K562 (cell line): ENCODE measurements at regions not wholly inside any gene's neighbourhood (a gene's known extent, or its start where the extent isn't known, plus 50 kb on each side); places are given as distances from the start of the nearest gene placed in this dataset.

Experiments used
- ATAC-seq: fragments of 200-7000 bp; cut with Tn5 transposase; 3 replicates; pipeline ENCODE4 v1.9.1; 2020; ENCODE audit warnings: moderate library complexity
- BruUV-seq: library from RNA; stranded (reverse); fragments of 400-500 nt; replicated peaks from 2 replicates; lab custom pipeline; 2021; lab: Mats Ljungman, UMichigan
- CTCF ChIA-PET: fragments of 300-600 bp; formaldehyde crosslinking; extraction: SDS; loops from one replicate; lab custom pipeline; 2021; ENCODE audit warnings: low intra/inter-chr PET ratio; lab: Yijun Ruan, JAX
- POLR2A ChIA-PET: fragments of 300-600, 350-650 bp; sonication (Branson Sonifier 250); formaldehyde crosslinking; extraction: SDS; loops from one replicate; lab custom pipeline; 2021; ENCODE audit warnings: antibody characterized with exemption, inconsistent platforms; lab: Yijun Ruan, JAX
- DNase-seq, 4 experiments: peaks; one replicate each; pipeline versions ENCODE4 v3.0.0 to v3.0.0-alpha.2; 2011 to 2018; ENCODE audit warnings: low spot score in 3 of 4, mixed read lengths in 3 of 4; ENCODE audit errors: extremely low read depth in 1 of 4
- FAIRE-seq: peaks from 2 replicates; lab custom pipeline; 2011; peaks lifted over from hg19 to GRCh38; lab: Jason Lieb, UNC
- H2AFZ ChIP-seq: 2 replicates; pipeline ENCODE4 v1.6.0; 2011; ENCODE audit warnings: low read depth, low read length, control low read depth, inconsistent platforms
- H3K27ac ChIP-seq: fragments of 200-600 bp; 3 replicates; pipeline ENCODE4 v1.8.0; 2011; ENCODE audit warnings: low read depth, mild to moderate bottlenecking, control low read depth, inconsistent platforms, low read length, moderate library complexity, mixed read lengths; ENCODE audit errors: extremely low read depth
- H3K27me3 ChIP-seq, 2 experiments: fragments of 300-600 bp in 1 of 2; 2 replicates in 1 of 2; 3 replicates in 1 of 2; pipeline versions ENCODE4 v1.6.0 to v1.8.0; 2011; ENCODE audit warnings: inconsistent platforms in 2 of 2, low read length in 2 of 2, mild to moderate bottlenecking in 1 of 2, mixed read lengths in 1 of 2, moderate library complexity in 1 of 2; ENCODE audit not compliant: control insufficient read depth in 2 of 2, insufficient read depth in 2 of 2
- H3K36me3 ChIP-seq: fragments of 300-600 bp; 3 replicates; pipeline ENCODE4 v1.8.0; 2011; ENCODE audit warnings: mild to moderate bottlenecking, low read length, inconsistent platforms; ENCODE audit not compliant: control insufficient read depth, insufficient read depth
- H3K4me1 ChIP-seq, 2 experiments: fragments of 200-600 bp in 1 of 2; replicated peaks in 1 of 2; 2 replicates in 1 of 2; 3 replicates in 1 of 2; pipeline versions ENCODE4 v1.5.1 to v1.8.0; 2011; ENCODE audit warnings: inconsistent platforms in 2 of 2, low read length in 2 of 2, mild to moderate bottlenecking in 1 of 2, mixed read lengths in 1 of 2, moderate library complexity in 1 of 2; ENCODE audit not compliant: control insufficient read depth in 2 of 2, insufficient read depth in 2 of 2
- H3K4me2 ChIP-seq: 2 replicates; pipeline ENCODE4 v1.6.1; 2011; ENCODE audit warnings: low read length, control low read depth, inconsistent platforms, mixed read lengths; ENCODE audit not compliant: insufficient read depth
- H3K4me3 ChIP-seq: fragments of 200-600 bp; sonication (generic), shearing (Covaris generic); 2 replicates; pipeline ENCODE4 v1.5.1; 2016; ENCODE audit warnings: control low read depth, inconsistent platforms
- H3K79me2 ChIP-seq: fragments of 200-600 bp; 3 replicates; pipeline ENCODE4 v1.8.0; 2011; ENCODE audit warnings: low read length, inconsistent platforms; ENCODE audit not compliant: control insufficient read depth, insufficient read depth
- H3K9ac ChIP-seq, 2 experiments: 2 replicates each; pipeline versions ENCODE4 v1.6.0 to v1.6.1; 2011; ENCODE audit warnings: low read depth in 2 of 2, low read length in 2 of 2, control low read depth in 1 of 2, inconsistent platforms in 1 of 2, mild to moderate bottlenecking in 1 of 2, mixed read lengths in 1 of 2; ENCODE audit not compliant: insufficient read depth in 1 of 2
- H3K9me1 ChIP-seq: one replicate; pipeline ENCODE4 v1.6.0; 2011; ENCODE audit warnings: inconsistent platforms, mild to moderate bottlenecking, low read length, moderate library complexity; ENCODE audit not compliant: control insufficient read depth, insufficient read depth
- H3K9me3 ChIP-seq: replicated peaks from 2 replicates; pipeline ENCODE4 v1.5.1; 2011; ENCODE audit warnings: low read depth, low read length, inconsistent platforms; ENCODE audit not compliant: control insufficient read depth, insufficient read depth
- H4K20me1 ChIP-seq: replicated peaks from 2 replicates; pipeline ENCODE4 v1.6.1; 2011; ENCODE audit warnings: low read length, inconsistent platforms, mixed read lengths; ENCODE audit not compliant: control insufficient read depth, insufficient read depth
- CBFA2T2 ChIP-seq: fragments of 450-650 bp; conservative IDR thresholded peaks from 2 replicates; pipeline ENCODE4 v1.6.1; 2017; ENCODE audit warnings: mild to moderate bottlenecking
- CBX8 ChIP-seq: fragments of 200-600 bp; sonication (generic); IDR thresholded peaks from 2 replicates; pipeline ENCODE4 v1.6.1; 2012; ENCODE audit warnings: borderline replicate concordance, mixed run types, low read depth, mild to moderate bottlenecking, moderate library complexity, mixed read lengths, low read length, control low read depth, inconsistent platforms; ENCODE audit not compliant: poor library complexity, severe bottlenecking; ENCODE audit errors: extremely low read depth
- CLOCK ChIP-seq: fragments of 250-450 bp; sonication (Bioruptor Pico); IDR thresholded peaks from 2 replicates; pipeline ENCODE4 v1.4.0; 2020; ENCODE audit warnings: mild to moderate bottlenecking, moderate library complexity, borderline replicate concordance
- E2F6 ChIP-seq, 2 experiments: IDR thresholded peaks; 2 replicates each; pipeline ENCODE4 v1.6.1; 2011; ENCODE audit warnings: borderline replicate concordance in 1 of 2, control low read depth in 1 of 2, low read depth in 1 of 2, low read length in 1 of 2, mild to moderate bottlenecking in 1 of 2, mixed read lengths in 1 of 2, moderate library complexity in 1 of 2; ENCODE audit not compliant: insufficient read depth in 1 of 2, insufficient read length in 1 of 2, poor library complexity in 1 of 2, severe bottlenecking in 1 of 2; ENCODE audit errors: extremely low read depth in 1 of 2
- ETV5 ChIP-seq: sonication (generic); formaldehyde crosslinking; IDR thresholded peaks from 2 replicates; pipeline ENCODE4 v1.4.0; 2020; ENCODE audit warnings: low read depth, mild to moderate bottlenecking, missing genetic modification reagents
- HNRNPK ChIP-seq: fragments of 200-400 bp; formaldehyde crosslinking; IDR thresholded peaks from one replicate; pipeline ENCODE4 v1.6.1; 2018; ENCODE audit warnings: mild to moderate bottlenecking, low read depth, low read length; ENCODE audit not compliant: poor library complexity, severe bottlenecking
- IRF9 ChIP-seq: fragments of 450-650 bp; IDR thresholded peaks from 2 replicates; pipeline ENCODE4 v1.6.1; 2016; ENCODE audit warnings: missing biosample characterization, missing genetic modification characterization
- LARP7 ChIP-seq: fragments of 450-650 bp; IDR thresholded peaks from 2 replicates; pipeline ENCODE4 v1.6.1; 2016
- MAFG ChIP-seq: fragments of 450-650 bp; conservative IDR thresholded peaks from 2 replicates; pipeline ENCODE4 v1.6.1; 2016; ENCODE audit warnings: missing genetic modification characterization, missing compliant biosample characterization
- MCM2 ChIP-seq: fragments of 450-650 bp; IDR thresholded peaks from 2 replicates; pipeline ENCODE4 v1.6.1; 2017; ENCODE audit warnings: low read depth, mild to moderate bottlenecking
- MCM3 ChIP-seq: fragments of 450-650 bp; IDR thresholded peaks from 2 replicates; pipeline ENCODE4 v1.6.1; 2016
- MECOM ChIP-seq: fragments of 250-450 bp; sonication (Bioruptor Pico); IDR thresholded peaks from 2 replicates; pipeline ENCODE4 v1.8.0; 2022; ENCODE audit warnings: inconsistent platforms
- RBM22 ChIP-seq: fragments of 200-400 bp; formaldehyde crosslinking; IDR thresholded peaks from 2 replicates; pipeline ENCODE4 v1.6.1; 2018; ENCODE audit warnings: low read length, low read depth; ENCODE audit not compliant: poor library complexity, severe bottlenecking
- RFX5 ChIP-seq: IDR thresholded peaks from 2 replicates; pipeline ENCODE4 v1.6.1; 2011; ENCODE audit warnings: low read depth, mild to moderate bottlenecking, improper control_type of control experiment, low read length
- SRSF9 ChIP-seq: fragments of 200-400 bp; formaldehyde crosslinking; IDR thresholded peaks from 2 replicates; pipeline ENCODE4 v1.6.1; 2017; ENCODE audit warnings: low read depth, low read length, borderline replicate concordance
- THRA ChIP-seq: fragments of 450-650 bp; IDR thresholded peaks from 2 replicates; pipeline ENCODE4 v1.6.1; 2017; ENCODE audit warnings: mild to moderate bottlenecking, moderate library complexity
- ZNF165 ChIP-seq: fragments of 250-450 bp; sonication (Bioruptor Pico); IDR thresholded peaks from 2 replicates; pipeline ENCODE4 v1.4.0; 2020; ENCODE audit warnings: borderline replicate concordance
- ZNF263 ChIP-seq: sonication (generic); formaldehyde crosslinking; IDR thresholded peaks from 2 replicates; pipeline ENCODE4 v1.8.0; 2022; ENCODE audit warnings: mild to moderate bottlenecking, missing genetic modification reagents, borderline replicate concordance
- WGBS: fragments of 100-300 bp; shearing (Covaris generic); methylation state at CpG from one replicate; pipeline ENCODE4 v1.1.6; 2016; ENCODE audit warnings: low coverage, mixed read lengths; ENCODE audit not compliant: insufficient coverage; ENCODE audit errors: missing lambda C conversion rate; 5-methylcytosine and 5-hydroxymethylcytosine counted together
- in situ Hi-C: fragments of 300-500 bp; cut with MboI; formaldehyde crosslinking; loops from 4 replicates; pipeline ENCODE4 v1.15.0; 2018; ENCODE audit warnings: inconsistent platforms, mixed read lengths
- intact Hi-C: fragments of 100-400 bp; cut with micrococcal nuclease; formaldehyde crosslinking; loops from 2 replicates; pipeline ENCODE4 v1.14.2; 2022

GRCh38 chr13:99044764-99045163, 66.9 kb upstream of the DOCK9 start:
- ChIA-PET CTCF (no interaction called here), POLR2A (no interaction called here)
- Histone ChIP-seq H4K20me1 (no peaks in the 10 kb centered on the region), H3K79me2 (peaks cover 15% of the 10 kb centered on the region; the same call in 2 of the 3 replicates), H3K9ac (no peak overlapping the region), H3K27ac (no peak overlapping the region), H2AFZ (no peak overlapping the region), H3K4me1 (peaks cover 12 to 46% of the 10 kb centered on the region in 2 experiments), H3K36me3 (no peaks in the 10 kb centered on the region; the same call in 2 of the 3 replicates), H3K9me1 (no peaks in the 10 kb centered on the region), H3K4me3 (no peak overlapping the region), H3K9me3 (no peaks in the 10 kb centered on the region), H3K4me2 (no peak overlapping the region), H3K27me3 (no peaks in the 10 kb centered on the region)
- FAIRE-seq (no peak), ATAC-seq (no peak), DNase-seq (no peak)
- intact Hi-C loops (no loop called here), in situ Hi-C loops (no loop called here)
- BruUV-seq: no TSS peak
- WGBS: 63% methylated on average over 4 of the region's 4 CpGs
- TF ChIP-seq ZNF263 (CRISPR knock-in tag): no peak
- TF ChIP-seq CLOCK (CRISPR knock-in tag): no peak
- no peak for TF ChIP-seq HNRNPK
- TF ChIP-seq ZNF165 (CRISPR knock-in tag): no peak
- TF ChIP-seq CBFA2T2: no peak
- TF ChIP-seq RBM22: no peak
- TF ChIP-seq MAFG (tag): no peak
- no peak for TF ChIP-seq E2F6 (IDR thresholded peaks at IDR 0.05; ENCODE audit: borderline replicate concordance in 1 of 2, extremely low read depth in 1 of 2, insufficient read depth in 1 of 2, insufficient read length in 1 of 2, low read depth in 1 of 2, low read length in 1 of 2, poor library complexity in 1 of 2, severe bottlenecking in 1 of 2)
- TF ChIP-seq LARP7: no peak
- no peak for TF ChIP-seq IRF9
- no peak for TF ChIP-seq MCM3
- TF ChIP-seq MECOM: no peak
- TF ChIP-seq RFX5: no peak
- TF ChIP-seq MCM2: no peak
- TF ChIP-seq SRSF9: no peak
- TF ChIP-seq CBX8: no peak
- no peak for TF ChIP-seq ETV5
- TF ChIP-seq THRA: no peak
